Neural crest cell (in vitro differentiated cells): ENCODE measurements at regions not wholly inside any gene's neighbourhood (a gene's known extent, or its start where the extent isn't known, plus 50 kb on each side); places are given as distances from the start of the nearest gene placed in this dataset.
"Not testable (repeated sequence)": the region's sequence is repeated elsewhere in the genome, so short reads cannot be mapped to it uniquely, and the experiment has no call there.

Source experiments
- DNase-seq: peaks from one replicate; pipeline ENCODE4 v3.0.0; 2021; ENCODE audit warnings: low read depth, mixed read lengths, low spot score
- H3K27ac Mint-ChIP-seq: one replicate; pipeline ENCODE4 v1.8.0; 2021; ENCODE audit warnings: mild to moderate bottlenecking, mixed read lengths; ENCODE audit not compliant: unreplicated experiment
- H3K27me3 Mint-ChIP-seq: 2 replicates; pipeline ENCODE4 v1.8.0; 2021; ENCODE audit warnings: low read depth, mild to moderate bottlenecking, mixed read lengths
- H3K36me3 Mint-ChIP-seq: 2 replicates; pipeline ENCODE4 v1.8.0; 2021; ENCODE audit warnings: low read depth, mild to moderate bottlenecking, mixed read lengths
- H3K4me1 Mint-ChIP-seq: 2 replicates; pipeline ENCODE4 v1.8.0; 2021; ENCODE audit warnings: mixed read lengths
- H3K4me3 Mint-ChIP-seq: one replicate; pipeline ENCODE4 v1.8.0; 2021; ENCODE audit warnings: mild to moderate bottlenecking, mixed read lengths
- H3K9me3 Mint-ChIP-seq: 2 replicates; pipeline ENCODE4 v1.8.0; 2021; ENCODE audit warnings: mixed read lengths
- CTCF ChIP-seq: fragments of 200-600 bp; sonication (generic); conservative IDR thresholded peaks from 2 replicates; pipeline ENCODE4 v1.5.0; 2021; ENCODE audit warnings: antibody characterized with exemption, mild to moderate bottlenecking

- Mint-ChIP-seq H3K27me3 (no peaks in the 10 kb centered on the region), H3K4me1 (peaks cover 16% of the 10 kb centered on the region), H3K9me3 (peaks cover 2% of the 10 kb centered on the region), H3K36me3 (peaks cover 2% of the 10 kb centered on the region), H3K4me3 (no peak overlapping the region), H3K27ac (no peak overlapping the region)
- no peak for TF ChIP-seq CTCF
- no peak for DNase-seq
Measured at GRCh38 chr5:56757077-56757476, 58.3 kb upstream of the MAP3K1 start.

- peaks cover 5% of the 10 kb centered on the region for H3K36me3 Mint-ChIP-seq
- no peaks in the 10 kb centered on the region for H3K4me1 Mint-ChIP-seq
- no peak overlapping the region for H3K4me3 Mint-ChIP-seq
- no peak overlapping the region for H3K27ac Mint-ChIP-seq
- TF ChIP-seq CTCF: no peak
- H3K27me3 Mint-ChIP-seq: no peaks in the 10 kb centered on the region
- H3K9me3 Mint-ChIP-seq: peaks cover 2% of the 10 kb centered on the region
- no peak for DNase-seq
Measured at GRCh38 chr5:56755036-56755555, 60.3 kb upstream of the MAP3K1 start.

GRCh38 chr5:56753588-56753987, 61.8 kb upstream of the MAP3K1 start:
- H3K27ac Mint-ChIP-seq, H3K4me1 Mint-ChIP-seq, H3K27me3 Mint-ChIP-seq, H3K9me3 Mint-ChIP-seq, H3K36me3 Mint-ChIP-seq, DNase-seq, H3K4me3 Mint-ChIP-seq: not testable (repeated sequence)

GRCh38 chr5:56751572-56752313, 63.6 kb upstream of the MAP3K1 start:
- H3K27ac Mint-ChIP-seq: no peak overlapping the region
- peaks cover 10% of the 10 kb centered on the region for H3K9me3 Mint-ChIP-seq
- H3K4me1 Mint-ChIP-seq: no peaks in the 10 kb centered on the region
- no peak for TF ChIP-seq CTCF
- H3K4me3 Mint-ChIP-seq: no peak overlapping the region
- no peaks in the 10 kb centered on the region for H3K27me3 Mint-ChIP-seq
- no peak for DNase-seq
- H3K36me3 Mint-ChIP-seq: peaks cover 5% of the 10 kb centered on the region

GRCh38 chr5:56749842-56750241, 65.5 kb upstream of the MAP3K1 start:
- no peak overlapping the region for H3K27ac Mint-ChIP-seq
- H3K9me3 Mint-ChIP-seq: peaks cover 12% of the 10 kb centered on the region
- TF ChIP-seq CTCF: no peak
- H3K4me3 Mint-ChIP-seq: no peak overlapping the region
- H3K4me1 Mint-ChIP-seq: no peaks in the 10 kb centered on the region
- DNase-seq: no peak
- peaks cover 5% of the 10 kb centered on the region for H3K36me3 Mint-ChIP-seq
- H3K27me3 Mint-ChIP-seq: no peaks in the 10 kb centered on the region

- Mint-ChIP-seq H3K36me3 (peaks cover 2% of the 10 kb centered on the region), H3K27me3 (no peaks in the 10 kb centered on the region), H3K4me3 (no peak overlapping the region), H3K27ac (no peak overlapping the region), H3K9me3 (peaks cover 10% of the 10 kb centered on the region), H3K4me1 (no peaks in the 10 kb centered on the region)
- no peak for DNase-seq
- TF ChIP-seq CTCF: no peak
Measured at GRCh38 chr5:56746553-56747339, 68.6 kb upstream of the MAP3K1 start.
